ENCODE measurements at regions not wholly inside any gene's neighbourhood (a gene's known extent, or its start where the extent isn't known, plus 50 kb on each side); places are given as distances from the start of the nearest gene placed in this dataset.

DNA sequence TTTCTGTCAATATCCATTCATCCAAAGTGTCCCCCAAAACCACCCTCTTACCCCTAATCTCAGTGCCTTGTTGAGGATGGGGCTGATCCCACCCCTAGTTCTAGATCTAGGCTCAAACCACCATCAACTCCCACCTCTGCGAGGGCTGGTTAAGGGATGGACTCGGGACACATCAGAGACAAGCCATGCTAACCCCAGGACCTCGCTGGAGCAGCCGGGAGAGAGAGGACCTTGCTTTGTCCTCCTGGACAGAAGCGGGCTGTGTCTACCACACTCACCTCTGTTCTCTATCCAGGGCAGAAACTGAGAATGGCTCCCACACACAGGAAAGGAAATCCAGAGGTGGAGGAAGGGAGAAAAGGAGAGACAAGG is 90.8 kb upstream of the UQCRFS1 start:
- Histone ChIP-seq H2AFZ (ENCODE audit: insufficient read depth, low read depth, low read length, poor library complexity, severe bottlenecking) (no peak overlapping the region), H3K9me3 (replicated peaks in 1 of 2; ENCODE audit: control insufficient read depth in 1 of 2, insufficient read depth in 1 of 2, low read length in 2 of 2) (no peaks in the 10 kb centered on the region), H3K27ac (ENCODE audit: low read depth in 1 of 2, low read length in 2 of 2) (no peak overlapping the region), H3K9ac (ENCODE audit: insufficient read depth, low read length, poor library complexity, severe bottlenecking) (no peak overlapping the region), H3K4me1 (ENCODE audit: control insufficient read depth in 1 of 2, insufficient read depth in 2 of 2, low read length in 2 of 2) (no peaks in the 10 kb centered on the region), H3K79me2 (ENCODE audit: insufficient read depth, low read length) (no peaks in the 10 kb centered on the region), H3K4me3 (replicated peaks in 1 of 3; ENCODE audit: low read depth in 2 of 3, low read length in 3 of 3) (no peak overlapping the region), H3K36me3 (replicated peaks in 1 of 2; ENCODE audit: control insufficient read depth in 1 of 2, insufficient read depth in 2 of 2, low read length in 2 of 2) (no peaks in the 10 kb centered on the region), H4K20me1 (ENCODE audit: insufficient read depth, low read length) (no peaks in the 10 kb centered on the region), H3K4me2 (replicated peaks; ENCODE audit: extremely low read depth, low read length, poor library complexity, severe bottlenecking) (no peak overlapping the region), H3K27me3 (ENCODE audit: control insufficient read depth in 2 of 2, insufficient read depth in 2 of 2, low read length in 2 of 2) (no peaks in the 10 kb centered on the region)
- H3K9me3 Mint-ChIP-seq = peaks cover 0 to 4% (median 2%) of the 10 kb centered on the region in 7 donors
- H3K4me3 Mint-ChIP-seq = no peak overlapping the region
- H3K27me3 Mint-ChIP-seq (ENCODE audit: low read depth in 3 of 3) = peaks cover 2 to 16% (median 10%) of the 10 kb centered on the region in 3 donors
- WGBS (ENCODE audit: insufficient coverage) = no CpG with 5 or more reads among the region's 5 CpGs
- intact Hi-C loops (cut with micrococcal nuclease) = no loop called here
- H3K27ac Mint-ChIP-seq = no peak overlapping the region
- no peaks in the 10 kb centered on the region for H3K36me3 Mint-ChIP-seq
- DNase-seq = no peak
- TF ChIP-seq, protein P1, sequence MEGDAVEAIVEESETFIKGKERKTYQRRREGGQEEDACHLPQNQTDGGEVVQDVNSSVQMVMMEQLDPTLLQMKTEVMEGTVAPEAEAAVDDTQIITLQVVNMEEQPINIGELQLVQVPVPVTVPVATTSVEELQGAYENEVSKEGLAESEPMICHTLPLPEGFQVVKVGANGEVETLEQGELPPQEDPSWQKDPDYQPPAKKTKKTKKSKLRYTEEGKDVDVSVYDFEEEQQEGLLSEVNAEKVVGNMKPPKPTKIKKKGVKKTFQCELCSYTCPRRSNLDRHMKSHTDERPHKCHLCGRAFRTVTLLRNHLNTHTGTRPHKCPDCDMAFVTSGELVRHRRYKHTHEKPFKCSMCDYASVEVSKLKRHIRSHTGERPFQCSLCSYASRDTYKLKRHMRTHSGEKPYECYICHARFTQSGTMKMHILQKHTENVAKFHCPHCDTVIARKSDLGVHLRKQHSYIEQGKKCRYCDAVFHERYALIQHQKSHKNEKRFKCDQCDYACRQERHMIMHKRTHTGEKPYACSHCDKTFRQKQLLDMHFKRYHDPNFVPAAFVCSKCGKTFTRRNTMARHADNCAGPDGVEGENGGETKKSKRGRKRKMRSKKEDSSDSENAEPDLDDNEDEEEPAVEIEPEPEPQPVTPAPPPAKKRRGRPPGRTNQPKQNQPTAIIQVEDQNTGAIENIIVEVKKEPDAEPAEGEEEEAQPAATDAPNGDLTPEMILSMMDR (IDR thresholded peaks at IDR 0.05) = no peak
- H3K4me1 Mint-ChIP-seq = no peaks in the 10 kb centered on the region

DNA sequence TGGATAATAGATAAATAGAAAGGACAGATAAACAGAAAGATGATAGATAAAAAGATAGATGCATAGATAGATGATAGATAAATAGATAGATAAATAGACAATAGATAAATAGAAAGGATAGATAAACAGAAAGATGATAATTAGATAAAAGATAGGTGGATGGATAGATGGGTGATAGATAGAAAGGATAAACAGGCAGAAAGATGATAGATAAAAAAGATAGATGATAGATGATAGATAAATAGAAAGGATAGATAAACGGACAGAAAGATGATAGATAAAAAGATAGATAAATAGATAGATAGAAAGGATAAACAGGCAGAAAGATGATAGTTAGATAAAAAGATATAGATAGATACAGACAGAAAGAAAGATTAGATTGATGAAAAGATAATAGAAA is 92.3 kb upstream of the UQCRFS1 start:
- Mint-ChIP-seq H3K27me3 (ENCODE audit: low read depth in 3 of 3) (peaks cover 0 to 19% (median 12%) of the 10 kb centered on the region in 3 donors), H3K4me1 (no peaks in the 10 kb centered on the region), H3K4me3 (no peak overlapping the region), H3K9me3 (peaks cover 0 to 4% (median 2%) of the 10 kb centered on the region in 7 donors), H3K27ac (no peak overlapping the region), H3K36me3 (no peaks in the 10 kb centered on the region)
- no CpG with 5 or more reads among the region's 1 CpG for WGBS (ENCODE audit: insufficient coverage)
- Histone ChIP-seq H3K27ac (ENCODE audit: low read depth in 1 of 2, low read length in 2 of 2) (no peak overlapping the region), H3K4me2 (replicated peaks; ENCODE audit: extremely low read depth, low read length, poor library complexity, severe bottlenecking) (no peak overlapping the region), H3K27me3 (ENCODE audit: control insufficient read depth in 2 of 2, insufficient read depth in 2 of 2, low read length in 2 of 2) (no peaks in the 10 kb centered on the region), H3K36me3 (replicated peaks in 1 of 2; ENCODE audit: control insufficient read depth in 1 of 2, insufficient read depth in 2 of 2, low read length in 2 of 2) (no peaks in the 10 kb centered on the region), H3K4me3 (replicated peaks in 1 of 3; ENCODE audit: low read depth in 2 of 3, low read length in 3 of 3) (no peak overlapping the region), H3K9me3 (replicated peaks in 1 of 2; ENCODE audit: control insufficient read depth in 1 of 2, insufficient read depth in 1 of 2, low read length in 2 of 2) (no peaks in the 10 kb centered on the region), H3K9ac (ENCODE audit: insufficient read depth, low read length, poor library complexity, severe bottlenecking) (no peak overlapping the region), H3K4me1 (ENCODE audit: control insufficient read depth in 1 of 2, insufficient read depth in 2 of 2, low read length in 2 of 2) (no peaks in the 10 kb centered on the region), H3K79me2 (ENCODE audit: insufficient read depth, low read length) (no peaks in the 10 kb centered on the region), H4K20me1 (ENCODE audit: insufficient read depth, low read length) (no peaks in the 10 kb centered on the region), H2AFZ (ENCODE audit: insufficient read depth, low read depth, low read length, poor library complexity, severe bottlenecking) (no peak overlapping the region)
- intact Hi-C loops (cut with micrococcal nuclease) = no loop called here
- no peak for DNase-seq
- TF ChIP-seq, protein P1 (IDR thresholded peaks at IDR 0.05) = no peak

Measured in CD14-positive monocyte (primary cell).